Fibroblast of villous mesenchyme (primary cell): ENCODE measurements at regions not wholly inside any gene's neighbourhood (a gene's known extent, or its start where the extent isn't known, plus 50 kb on each side); places are given as distances from the start of the nearest gene placed in this dataset.
"Not testable (repeated sequence)": the region's sequence is repeated elsewhere in the genome, so short reads cannot be mapped to it uniquely, and the experiment has no call there.

Experiments
- DNase-seq: peaks from one replicate; pipeline ENCODE4 v3.0.0-alpha.2; 2010; ENCODE audit warnings: low read depth
- H3K4me3 ChIP-seq: 2 replicates; pipeline ENCODE4 v1.5.1; 2011; ENCODE audit warnings: low read depth, mild to moderate bottlenecking, low read length
- TF ChIP-seq, protein P1 (sequence below): IDR thresholded peaks from 2 replicates; pipeline ENCODE4 v1.5.1; 2012; ENCODE audit warnings: low read depth, mild to moderate bottlenecking, low read length; ENCODE audit not compliant: insufficient read depth

DNA sequence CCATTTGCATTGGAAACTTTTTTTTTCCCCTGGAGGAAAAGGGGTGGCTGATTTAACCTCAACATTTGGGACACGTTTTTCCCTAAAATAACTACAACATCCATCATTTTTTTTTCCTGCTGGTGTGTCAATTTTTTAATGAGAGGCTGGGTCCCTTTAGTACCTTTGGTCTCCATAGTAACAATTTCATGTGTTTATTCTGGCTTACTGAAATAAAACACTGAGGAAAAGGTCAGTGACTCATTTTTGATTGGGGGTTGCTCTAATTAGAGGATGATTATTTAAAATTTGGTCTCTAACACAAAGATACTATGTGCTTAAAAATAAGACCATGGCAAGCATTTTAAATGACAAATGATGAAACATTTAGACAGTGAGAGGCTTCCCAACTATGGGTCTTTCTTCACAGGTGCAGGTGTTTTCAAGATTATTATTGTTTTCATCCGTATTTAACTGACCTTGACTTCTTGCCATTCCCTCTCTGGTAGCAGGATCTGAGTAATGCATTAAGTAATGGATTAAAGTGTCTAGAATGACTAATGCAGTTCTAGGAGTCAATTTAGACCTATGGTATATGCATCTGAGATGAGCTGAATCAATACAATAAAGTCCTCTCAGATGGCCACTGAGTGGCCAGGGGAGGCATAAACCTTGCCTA lies 406.4 kb downstream of the KCNRG start:
- no peak for DNase-seq
- no peak overlapping the region for H3K4me3 ChIP-seq
- TF ChIP-seq, protein P1, sequence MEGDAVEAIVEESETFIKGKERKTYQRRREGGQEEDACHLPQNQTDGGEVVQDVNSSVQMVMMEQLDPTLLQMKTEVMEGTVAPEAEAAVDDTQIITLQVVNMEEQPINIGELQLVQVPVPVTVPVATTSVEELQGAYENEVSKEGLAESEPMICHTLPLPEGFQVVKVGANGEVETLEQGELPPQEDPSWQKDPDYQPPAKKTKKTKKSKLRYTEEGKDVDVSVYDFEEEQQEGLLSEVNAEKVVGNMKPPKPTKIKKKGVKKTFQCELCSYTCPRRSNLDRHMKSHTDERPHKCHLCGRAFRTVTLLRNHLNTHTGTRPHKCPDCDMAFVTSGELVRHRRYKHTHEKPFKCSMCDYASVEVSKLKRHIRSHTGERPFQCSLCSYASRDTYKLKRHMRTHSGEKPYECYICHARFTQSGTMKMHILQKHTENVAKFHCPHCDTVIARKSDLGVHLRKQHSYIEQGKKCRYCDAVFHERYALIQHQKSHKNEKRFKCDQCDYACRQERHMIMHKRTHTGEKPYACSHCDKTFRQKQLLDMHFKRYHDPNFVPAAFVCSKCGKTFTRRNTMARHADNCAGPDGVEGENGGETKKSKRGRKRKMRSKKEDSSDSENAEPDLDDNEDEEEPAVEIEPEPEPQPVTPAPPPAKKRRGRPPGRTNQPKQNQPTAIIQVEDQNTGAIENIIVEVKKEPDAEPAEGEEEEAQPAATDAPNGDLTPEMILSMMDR: no peak

DNA sequence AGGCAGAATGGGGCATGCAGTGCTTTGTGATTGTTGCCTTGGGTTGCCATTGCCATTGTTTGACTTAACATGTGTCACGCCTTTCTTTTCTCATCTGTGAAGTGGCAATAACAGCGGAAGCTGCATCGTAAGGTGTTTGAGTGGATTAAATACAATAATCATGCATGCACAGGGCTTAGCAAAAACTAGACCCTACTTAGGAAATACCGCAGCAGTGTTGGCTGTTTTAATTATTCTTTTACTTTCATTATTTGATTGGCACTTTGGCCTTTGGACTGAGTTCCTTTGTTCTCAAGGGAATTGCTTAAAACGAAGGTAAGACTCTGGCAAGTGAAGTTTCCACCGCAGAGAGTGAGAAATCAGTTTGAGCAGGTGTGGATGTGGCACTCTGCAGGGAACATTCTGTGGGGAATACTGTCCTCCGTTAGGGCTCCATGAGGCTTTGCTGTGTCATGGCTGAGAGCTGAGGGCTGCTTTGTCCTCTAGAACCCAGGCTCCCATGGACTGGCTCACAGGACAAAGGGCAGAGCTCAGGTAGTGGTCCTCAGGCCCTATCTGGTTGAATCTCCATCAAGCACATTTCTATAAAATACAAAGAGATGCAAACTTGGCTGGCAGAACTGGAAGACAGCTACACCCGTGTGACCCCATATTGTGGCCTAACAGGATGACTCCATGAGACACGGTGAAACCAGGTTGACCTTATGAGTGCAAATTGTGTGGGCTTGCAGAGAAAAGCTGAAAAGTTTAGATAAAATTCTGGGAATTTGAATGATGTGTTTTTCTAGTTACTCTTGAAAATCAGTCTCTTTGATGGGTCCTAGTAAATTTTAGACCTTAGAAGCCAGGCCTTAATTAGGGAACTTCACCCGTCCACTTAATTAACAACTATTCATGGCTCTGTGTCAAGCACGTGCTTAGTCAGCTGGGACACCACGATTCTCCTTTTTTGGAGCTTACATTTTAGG lies 407.2 kb downstream of the KCNRG start:
- no peak overlapping the region for H3K4me3 ChIP-seq
- no peak for DNase-seq
- TF ChIP-seq, protein P1: no peak

DNA sequence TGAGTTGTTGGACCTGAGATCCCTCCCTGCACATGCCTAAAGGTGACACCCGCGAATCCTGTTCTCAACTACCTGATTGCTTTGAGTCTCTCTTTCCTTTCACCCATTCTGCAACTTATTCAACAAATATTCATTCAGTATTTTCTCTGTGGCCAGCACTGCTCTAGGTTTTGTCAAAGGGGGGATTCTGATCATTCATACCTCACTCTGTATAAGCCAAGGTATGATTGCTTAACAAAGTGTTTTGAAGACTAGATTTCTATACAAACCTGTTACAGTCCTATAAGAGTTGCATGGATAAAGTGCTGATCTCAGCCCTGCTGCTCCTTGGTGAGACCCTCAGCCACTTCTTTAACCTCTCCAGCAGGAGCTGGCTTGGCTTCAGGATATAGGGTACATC lies 409.7 kb downstream of the KCNRG start:
- no peak for DNase-seq
- TF ChIP-seq, protein P1: no peak
- H3K4me3 ChIP-seq: no peak overlapping the region

DNA sequence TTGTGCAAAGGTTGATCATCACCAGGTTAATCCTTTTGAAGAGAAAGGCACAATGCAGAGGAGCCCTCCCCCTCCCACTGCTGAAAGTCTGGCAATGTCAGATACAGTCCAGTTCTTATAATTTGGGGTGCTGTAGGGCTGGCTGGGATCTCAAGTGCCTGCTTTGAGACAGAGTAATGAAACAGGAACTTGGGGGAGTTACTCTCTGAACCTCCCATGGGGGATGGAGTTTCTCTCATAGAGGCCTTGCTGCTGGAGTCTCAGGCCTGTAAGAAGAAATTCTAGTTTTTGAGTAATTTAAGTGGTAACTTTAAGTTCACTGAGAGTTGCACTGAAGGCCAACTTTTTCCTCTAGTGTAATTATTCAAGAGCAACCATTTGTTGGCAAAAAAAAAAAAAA lies 410.5 kb downstream of the KCNRG start:
- no peak overlapping the region for H3K4me3 ChIP-seq
- TF ChIP-seq, protein P1: no peak

DNA sequence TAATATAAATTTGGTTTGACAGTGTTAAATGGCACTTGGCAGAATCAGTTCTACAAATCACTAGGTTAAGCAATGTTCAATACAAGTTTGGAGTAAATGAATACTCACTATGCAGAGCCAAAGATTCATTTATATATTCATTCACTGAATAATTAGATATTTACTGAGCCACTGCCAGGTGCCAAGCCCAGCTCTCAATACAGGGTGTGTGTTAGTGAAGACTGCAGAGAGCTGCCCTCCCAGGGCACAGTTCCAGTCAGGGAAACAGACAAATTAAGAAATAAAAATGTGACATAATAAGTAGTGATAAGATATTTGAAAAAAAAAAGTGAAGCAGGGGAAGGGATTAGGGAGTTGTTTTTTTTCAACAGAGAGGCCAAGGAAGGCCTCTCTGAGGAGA lies 411.7 kb downstream of the KCNRG start:
- H3K4me3 ChIP-seq: no peak overlapping the region
- TF ChIP-seq, protein P1: no peak
- no peak for DNase-seq

More for the DNA sequence above, 410.5 kb downstream of the KCNRG start:
- DNase-seq: no peak

DNA sequence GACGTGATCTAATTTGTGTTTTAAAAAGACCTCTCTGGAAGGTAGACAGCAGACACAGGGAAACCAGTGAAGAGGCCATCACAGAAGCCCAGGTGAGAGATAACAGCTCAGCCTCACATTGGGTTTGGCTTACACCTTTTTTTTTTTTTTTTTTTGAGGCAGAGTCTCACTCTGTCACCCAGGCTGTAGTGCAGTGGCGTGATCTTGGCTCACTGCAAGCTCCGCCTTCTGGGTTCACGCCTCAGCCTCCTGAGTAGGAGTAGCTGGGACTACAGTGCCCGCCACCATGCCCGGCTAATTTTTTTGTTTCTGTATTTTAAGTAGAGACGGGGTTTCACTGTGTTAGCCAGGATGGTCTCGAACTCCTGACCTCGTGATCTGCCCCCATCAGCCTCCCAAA lies 412.3 kb downstream of the KCNRG start:
- not testable (repeated sequence) for DNase-seq

DNA sequence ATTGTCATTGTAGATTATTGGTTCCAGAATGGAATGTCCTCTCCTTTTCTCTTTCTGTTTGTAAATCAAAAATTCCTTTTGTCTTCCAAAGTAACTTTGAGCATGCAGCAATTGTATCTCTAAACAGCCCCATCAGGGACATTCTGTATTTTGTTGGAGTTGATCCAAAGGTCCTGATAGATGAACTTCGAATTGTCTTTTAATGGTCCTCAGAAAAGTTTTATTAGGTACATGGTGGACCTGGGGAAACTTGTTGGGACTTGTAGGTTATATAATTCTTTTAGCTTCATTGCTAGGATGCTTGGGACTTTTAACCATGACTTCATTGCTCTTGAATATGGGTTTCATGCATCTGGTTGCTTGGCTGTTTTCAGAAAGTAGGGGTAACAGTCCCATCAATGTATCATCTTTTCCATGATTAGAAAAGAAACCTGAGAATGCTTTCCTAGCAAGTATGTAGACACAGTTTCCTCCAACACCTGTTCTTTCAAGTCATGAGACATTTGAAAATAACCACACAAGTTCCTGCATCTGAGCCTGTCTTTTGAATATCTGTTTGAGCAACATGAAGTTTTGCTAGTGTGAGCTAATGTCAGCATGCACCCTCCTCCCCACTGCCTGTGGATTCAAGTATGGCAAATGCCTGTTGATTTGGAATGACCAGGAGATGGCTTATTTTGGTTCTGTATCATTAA lies 413.1 kb downstream of the KCNRG start:
- no peak overlapping the region for H3K4me3 ChIP-seq
- no peak for DNase-seq
- TF ChIP-seq, protein P1: no peak

More for the DNA sequence above, 412.3 kb downstream of the KCNRG start:
- H3K4me3 ChIP-seq: not testable (repeated sequence)
